Fibroblast of lung (primary cell): ENCODE measurements at regions not wholly inside any gene's neighbourhood (a gene's known extent, or its start where the extent isn't known, plus 50 kb on each side); places are given as distances from the start of the nearest gene placed in this dataset.

Source experiments
- DNase-seq, 2 donors: peaks; one replicate each; pipeline versions ENCODE4 v3.0.0 to v3.0.0-alpha.2; 2010; ENCODE audit warnings: low read depth in 2 of 2
- H2AFZ ChIP-seq: 2 replicates; pipeline ENCODE4 v1.5.1; 2012; ENCODE audit warnings: low read length, control low read depth, inconsistent platforms
- H3K27ac ChIP-seq: 2 replicates; pipeline ENCODE4 v1.5.1; 2011; ENCODE audit warnings: low read length, control low read depth; ENCODE audit not compliant: insufficient read depth
- H3K27me3 ChIP-seq: 2 replicates; pipeline ENCODE4 v1.5.1; 2011; ENCODE audit warnings: mild to moderate bottlenecking, low read length; ENCODE audit not compliant: control insufficient read depth, insufficient read depth
- H3K36me3 ChIP-seq: 2 replicates; pipeline ENCODE4 v1.5.1; 2011; ENCODE audit warnings: low read length; ENCODE audit not compliant: control insufficient read depth, insufficient read depth
- H3K4me1 ChIP-seq: 2 replicates; pipeline ENCODE4 v1.5.1; 2011; ENCODE audit warnings: low read length; ENCODE audit not compliant: control insufficient read depth, insufficient read depth; ENCODE audit errors: extremely low read depth
- H3K4me2 ChIP-seq: 2 replicates; pipeline ENCODE4 v1.5.1; 2011; ENCODE audit warnings: low read length, control low read depth; ENCODE audit not compliant: insufficient read depth; ENCODE audit errors: extremely low read depth
- H3K4me3 ChIP-seq, 4 experiments: fragments of 200-600 bp in 1 of 4; sonication (generic) in 1 of 4; replicated peaks in 1 of 4; 2 replicates each; pipeline ENCODE4 v1.5.1; 2011 to 2016; ENCODE audit warnings: low read length in 4 of 4, low read depth in 3 of 4, mild to moderate bottlenecking in 3 of 4, control low read depth in 2 of 4, inconsistent platforms in 1 of 4, mixed read lengths in 1 of 4; ENCODE audit not compliant: insufficient read depth in 1 of 4; ENCODE audit errors: control extremely low read depth in 1 of 4
- H3K79me2 ChIP-seq: 2 replicates; pipeline ENCODE4 v1.5.1; 2012; ENCODE audit warnings: mild to moderate bottlenecking, low read length, inconsistent platforms; ENCODE audit not compliant: control insufficient read depth, insufficient read depth
- H3K9ac ChIP-seq: 2 replicates; pipeline ENCODE4 v1.5.1; 2011; ENCODE audit warnings: mild to moderate bottlenecking, low read length, control low read depth; ENCODE audit not compliant: insufficient read depth
- H3K9me3 ChIP-seq: 2 replicates; pipeline ENCODE4 v1.5.1; 2012; ENCODE audit warnings: low read depth, low read length; ENCODE audit not compliant: control insufficient read depth, insufficient read depth
- H4K20me1 ChIP-seq: 2 replicates; pipeline ENCODE4 v1.5.1; 2011; ENCODE audit warnings: low read length; ENCODE audit not compliant: control insufficient read depth, insufficient read depth; ENCODE audit errors: extremely low read depth
- EZH2 ChIP-seq: IDR thresholded peaks from 2 replicates; pipeline ENCODE4 v1.5.1; 2012; ENCODE audit warnings: low read length, control low read depth, mild to moderate bottlenecking; ENCODE audit errors: missing control alignments
- TF ChIP-seq, protein P1 (sequence below), 2 donors: IDR thresholded peaks in 1 of 2; conservative IDR thresholded peaks in 1 of 2; 1 replicate in 1 of 2; 2 replicates in 1 of 2; pipeline ENCODE4 v1.5.1; 2011 to 2012; ENCODE audit warnings: low read length in 2 of 2, control low read depth in 1 of 2, inconsistent platforms in 1 of 2, low read depth in 1 of 2, mild to moderate bottlenecking in 1 of 2

DNA sequence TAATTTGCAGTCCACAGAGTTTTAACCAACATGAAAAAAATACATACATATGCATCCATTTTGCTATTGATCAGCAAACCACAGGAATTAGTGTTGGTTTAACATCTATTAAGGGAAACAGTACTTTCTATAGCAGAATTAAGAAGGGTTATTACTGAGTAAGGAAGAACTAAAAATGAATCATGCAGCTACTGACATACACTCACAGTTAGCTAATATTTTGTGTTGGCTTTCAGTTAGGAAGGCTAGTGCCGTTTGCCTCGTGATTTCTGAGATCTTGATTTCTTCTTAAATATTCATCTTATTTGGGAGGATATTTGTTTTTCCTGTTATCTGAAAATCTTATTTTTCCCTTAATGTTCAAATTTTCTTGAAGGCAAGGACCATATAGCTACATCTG, 423.4 kb downstream of the NOVA1 start:
- Histone ChIP-seq H3K4me3 (no peak overlapping the region), H3K36me3 (no peaks in the 10 kb centered on the region), H4K20me1 (no peaks in the 10 kb centered on the region), H3K9me3 (no peaks in the 10 kb centered on the region), H3K79me2 (no peaks in the 10 kb centered on the region), H3K4me2 (no peak overlapping the region), H3K27me3 (no peaks in the 10 kb centered on the region), H3K9ac (no peak overlapping the region), H2AFZ (no peak overlapping the region), H3K27ac (no peak overlapping the region), H3K4me1 (no peaks in the 10 kb centered on the region)
- TF ChIP-seq, protein P1, sequence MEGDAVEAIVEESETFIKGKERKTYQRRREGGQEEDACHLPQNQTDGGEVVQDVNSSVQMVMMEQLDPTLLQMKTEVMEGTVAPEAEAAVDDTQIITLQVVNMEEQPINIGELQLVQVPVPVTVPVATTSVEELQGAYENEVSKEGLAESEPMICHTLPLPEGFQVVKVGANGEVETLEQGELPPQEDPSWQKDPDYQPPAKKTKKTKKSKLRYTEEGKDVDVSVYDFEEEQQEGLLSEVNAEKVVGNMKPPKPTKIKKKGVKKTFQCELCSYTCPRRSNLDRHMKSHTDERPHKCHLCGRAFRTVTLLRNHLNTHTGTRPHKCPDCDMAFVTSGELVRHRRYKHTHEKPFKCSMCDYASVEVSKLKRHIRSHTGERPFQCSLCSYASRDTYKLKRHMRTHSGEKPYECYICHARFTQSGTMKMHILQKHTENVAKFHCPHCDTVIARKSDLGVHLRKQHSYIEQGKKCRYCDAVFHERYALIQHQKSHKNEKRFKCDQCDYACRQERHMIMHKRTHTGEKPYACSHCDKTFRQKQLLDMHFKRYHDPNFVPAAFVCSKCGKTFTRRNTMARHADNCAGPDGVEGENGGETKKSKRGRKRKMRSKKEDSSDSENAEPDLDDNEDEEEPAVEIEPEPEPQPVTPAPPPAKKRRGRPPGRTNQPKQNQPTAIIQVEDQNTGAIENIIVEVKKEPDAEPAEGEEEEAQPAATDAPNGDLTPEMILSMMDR (conservative IDR thresholded peaks at IDR 0.05 in 1 of 2, IDR thresholded peaks at IDR 0.05 in 1 of 2; ENCODE audit: low read depth in 1 of 2, low read length in 2 of 2) = no peak
- no peak for TF ChIP-seq EZH2
- DNase-seq = peak in 1 of 2 donors; percentile 11

DNA sequence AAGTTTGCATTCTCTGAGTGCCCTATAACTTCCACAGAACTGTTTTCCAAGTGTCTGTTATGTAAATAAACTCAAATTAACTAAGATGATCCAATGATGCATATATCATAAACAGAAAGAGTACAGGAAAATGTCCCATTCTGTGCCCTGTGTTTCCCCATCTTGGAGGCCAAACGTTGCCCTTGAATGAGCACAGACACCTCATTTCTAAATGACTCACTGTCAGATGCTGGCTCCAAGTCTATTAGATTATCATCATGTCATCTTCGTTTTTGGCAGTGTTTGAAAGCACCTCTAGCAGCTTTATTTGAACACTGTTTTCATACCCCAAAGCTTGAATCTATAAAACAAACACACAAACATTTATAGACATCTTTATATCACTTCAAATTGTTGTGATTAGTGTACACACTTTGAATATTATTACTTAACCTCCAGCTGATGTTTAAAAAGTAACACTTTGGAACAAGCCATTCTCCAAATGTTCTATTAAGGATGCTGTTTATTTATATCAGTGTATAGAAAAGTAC, 424.2 kb downstream of the NOVA1 start:
- Histone ChIP-seq H4K20me1 (no peaks in the 10 kb centered on the region), H2AFZ (no peak overlapping the region), H3K27me3 (no peaks in the 10 kb centered on the region), H3K79me2 (no peaks in the 10 kb centered on the region), H3K4me3 (no peak overlapping the region), H3K4me2 (no peak overlapping the region), H3K9me3 (no peaks in the 10 kb centered on the region), H3K9ac (no peak overlapping the region), H3K27ac (no peak overlapping the region), H3K36me3 (no peaks in the 10 kb centered on the region), H3K4me1 (no peaks in the 10 kb centered on the region)
- DNase-seq = peak in 1 of 2 donors; percentile 0
- TF ChIP-seq EZH2 = no peak
- TF ChIP-seq, protein P1 (conservative IDR thresholded peaks at IDR 0.05 in 1 of 2, IDR thresholded peaks at IDR 0.05 in 1 of 2; ENCODE audit: low read depth in 1 of 2, low read length in 2 of 2) = no peak

DNA sequence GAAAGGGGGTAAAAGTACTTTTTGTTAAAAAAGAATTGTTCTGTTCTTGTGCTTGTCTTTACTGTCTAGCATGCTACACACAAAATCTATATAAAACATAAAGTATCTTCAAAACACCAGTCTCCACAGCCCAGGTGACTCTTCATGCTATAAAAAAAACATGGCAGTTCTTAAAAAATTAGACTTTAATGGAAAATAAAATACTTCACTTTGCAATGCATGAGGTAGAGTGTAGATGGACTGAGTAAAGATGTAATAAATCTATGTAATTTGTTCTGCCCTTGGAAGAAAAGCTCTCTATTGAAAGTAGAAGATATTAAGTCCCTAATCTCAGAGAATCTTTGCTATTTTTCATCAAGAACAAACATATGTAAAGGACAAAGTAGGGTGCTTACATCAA, 425.4 kb downstream of the NOVA1 start:
- Histone ChIP-seq H3K79me2 (no peaks in the 10 kb centered on the region), H3K4me2 (no peak overlapping the region), H2AFZ (no peak overlapping the region), H3K4me1 (no peaks in the 10 kb centered on the region), H3K27me3 (no peaks in the 10 kb centered on the region), H3K27ac (no peak overlapping the region), H3K4me3 (no peak overlapping the region), H3K9me3 (no peaks in the 10 kb centered on the region), H4K20me1 (no peaks in the 10 kb centered on the region), H3K9ac (no peak overlapping the region), H3K36me3 (no peaks in the 10 kb centered on the region)
- no peak for DNase-seq
- TF ChIP-seq EZH2 = no peak
- TF ChIP-seq, protein P1 (conservative IDR thresholded peaks at IDR 0.05 in 1 of 2, IDR thresholded peaks at IDR 0.05 in 1 of 2; ENCODE audit: low read depth in 1 of 2, low read length in 2 of 2) = no peak
